Endodermal cell (in vitro differentiated cells): ENCODE measurements at regions not wholly inside any gene's neighbourhood (a gene's known extent, or its start where the extent isn't known, plus 50 kb on each side); places are given as distances from the start of the nearest gene placed in this dataset.

Experiments
- DNase-seq: peaks from one replicate; pipeline ENCODE4 v3.0.0-alpha.2; 2017
- H3K27ac ChIP-seq: 2 replicates; pipeline ENCODE4 v1.5.1; 2013; ENCODE audit warnings: mild to moderate bottlenecking, low read depth, low read length, moderate library complexity
- H3K27me3 ChIP-seq: 2 replicates; pipeline ENCODE4 v1.6.1; 2013; ENCODE audit warnings: mild to moderate bottlenecking, low read length, moderate library complexity; ENCODE audit not compliant: insufficient read depth, control insufficient read depth, poor library complexity, severe bottlenecking
- H3K36me3 ChIP-seq: 2 replicates; pipeline ENCODE4 v1.7.0; 2013; ENCODE audit warnings: mild to moderate bottlenecking, low read length, moderate library complexity; ENCODE audit not compliant: control insufficient read depth, insufficient read depth
- H3K4me1 ChIP-seq: one replicate; pipeline ENCODE4 v1.7.0; 2013; ENCODE audit warnings: low read length; ENCODE audit not compliant: control insufficient read depth, insufficient read depth
- H3K4me3 ChIP-seq: 2 replicates; pipeline ENCODE4 v1.5.1; 2013; ENCODE audit warnings: mild to moderate bottlenecking, low read length, moderate library complexity
- H3K9ac ChIP-seq: 2 replicates; pipeline ENCODE4 v1.6.1; 2013; ENCODE audit warnings: mild to moderate bottlenecking, low read length, moderate library complexity; ENCODE audit not compliant: poor library complexity, severe bottlenecking; ENCODE audit errors: extremely low read depth
- H3K9me3 ChIP-seq: 2 replicates; pipeline ENCODE4 v1.6.1; 2013; ENCODE audit warnings: mild to moderate bottlenecking, low read length, moderate library complexity; ENCODE audit not compliant: control insufficient read depth
- H3K27ac Mint-ChIP-seq: 2 replicates; pipeline ENCODE4 v1.8.0; 2020; ENCODE audit warnings: mixed read lengths
- H3K27me3 Mint-ChIP-seq: 2 replicates; pipeline ENCODE4 v1.8.0; 2021; ENCODE audit warnings: mild to moderate bottlenecking, mixed read lengths; ENCODE audit not compliant: insufficient read depth
- H3K36me3 Mint-ChIP-seq: 2 replicates; pipeline ENCODE4 v1.8.0; 2020; ENCODE audit warnings: low read depth, mixed read lengths
- H3K4me1 Mint-ChIP-seq: 2 replicates; pipeline ENCODE4 v1.8.0; 2020; ENCODE audit warnings: mixed read lengths
- H3K4me3 Mint-ChIP-seq: 2 replicates; pipeline ENCODE4 v1.8.0; 2020; ENCODE audit warnings: mild to moderate bottlenecking, moderate library complexity, mixed read lengths
- H3K9me3 Mint-ChIP-seq: 2 replicates; pipeline ENCODE4 v1.8.0; 2020; ENCODE audit warnings: mild to moderate bottlenecking, mixed read lengths
- WGBS, 2 experiments: methylation state at CpG; one replicate each; pipeline versions ENCODE4 v1.1.5 to v1.1.7; 2013; ENCODE audit warnings: missing lambda C conversion rate in 2 of 2, mixed read lengths in 1 of 2; ENCODE audit not compliant: insufficient coverage in 1 of 2, insufficient read length in 1 of 2; 5-methylcytosine and 5-hydroxymethylcytosine counted together
- TF ChIP-seq, protein P1 (sequence below): fragments of 200-600 bp; sonication (generic); conservative IDR thresholded peaks from 2 replicates; pipeline ENCODE4 v1.5.0; 2021; ENCODE audit warnings: antibody characterized with exemption, mild to moderate bottlenecking

DNA sequence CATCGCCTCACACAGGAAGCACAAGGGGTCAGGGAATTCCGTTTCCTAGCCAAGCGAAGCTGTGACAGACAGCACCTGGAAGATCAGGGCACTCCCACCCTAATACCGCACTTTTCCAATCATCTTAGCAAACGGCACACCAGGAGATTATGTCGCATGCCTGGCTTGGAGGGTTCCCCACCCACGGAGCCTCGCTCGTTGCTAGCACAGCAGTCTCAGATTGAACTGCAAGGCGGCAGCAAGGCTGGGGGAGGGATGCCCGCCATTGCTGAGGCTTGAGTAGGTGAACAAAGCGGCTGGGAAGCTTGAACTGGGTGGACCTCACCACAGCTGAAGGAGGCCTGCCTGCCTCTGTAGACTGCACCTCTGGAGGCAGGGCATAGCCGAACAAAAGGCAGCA, 384.8 kb downstream of the CNTN6 start:
- H3K9ac ChIP-seq: no peak overlapping the region
- Mint-ChIP-seq H3K9me3 (peaks cover 11% of the 10 kb centered on the region), H3K4me3 (no peak overlapping the region), H3K27me3 (no peaks in the 10 kb centered on the region), H3K4me1 (no peaks in the 10 kb centered on the region), H3K27ac (no peak overlapping the region), H3K36me3 (no peaks in the 10 kb centered on the region)
- H3K36me3 ChIP-seq: no peaks in the 10 kb centered on the region
- DNase-seq: no peak
- no peaks in the 10 kb centered on the region for H3K27me3 ChIP-seq
- H3K9me3 ChIP-seq: peaks cover 4% of the 10 kb centered on the region
- H3K4me3 ChIP-seq: no peak overlapping the region
- H3K4me1 ChIP-seq: no peaks in the 10 kb centered on the region
- H3K27ac ChIP-seq: no peak overlapping the region
- WGBS, 2 experiments: 87 to 98% methylated on average over 9 to 13 of the region's 13 CpGs
- TF ChIP-seq, protein P1, sequence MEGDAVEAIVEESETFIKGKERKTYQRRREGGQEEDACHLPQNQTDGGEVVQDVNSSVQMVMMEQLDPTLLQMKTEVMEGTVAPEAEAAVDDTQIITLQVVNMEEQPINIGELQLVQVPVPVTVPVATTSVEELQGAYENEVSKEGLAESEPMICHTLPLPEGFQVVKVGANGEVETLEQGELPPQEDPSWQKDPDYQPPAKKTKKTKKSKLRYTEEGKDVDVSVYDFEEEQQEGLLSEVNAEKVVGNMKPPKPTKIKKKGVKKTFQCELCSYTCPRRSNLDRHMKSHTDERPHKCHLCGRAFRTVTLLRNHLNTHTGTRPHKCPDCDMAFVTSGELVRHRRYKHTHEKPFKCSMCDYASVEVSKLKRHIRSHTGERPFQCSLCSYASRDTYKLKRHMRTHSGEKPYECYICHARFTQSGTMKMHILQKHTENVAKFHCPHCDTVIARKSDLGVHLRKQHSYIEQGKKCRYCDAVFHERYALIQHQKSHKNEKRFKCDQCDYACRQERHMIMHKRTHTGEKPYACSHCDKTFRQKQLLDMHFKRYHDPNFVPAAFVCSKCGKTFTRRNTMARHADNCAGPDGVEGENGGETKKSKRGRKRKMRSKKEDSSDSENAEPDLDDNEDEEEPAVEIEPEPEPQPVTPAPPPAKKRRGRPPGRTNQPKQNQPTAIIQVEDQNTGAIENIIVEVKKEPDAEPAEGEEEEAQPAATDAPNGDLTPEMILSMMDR: no peak

DNA sequence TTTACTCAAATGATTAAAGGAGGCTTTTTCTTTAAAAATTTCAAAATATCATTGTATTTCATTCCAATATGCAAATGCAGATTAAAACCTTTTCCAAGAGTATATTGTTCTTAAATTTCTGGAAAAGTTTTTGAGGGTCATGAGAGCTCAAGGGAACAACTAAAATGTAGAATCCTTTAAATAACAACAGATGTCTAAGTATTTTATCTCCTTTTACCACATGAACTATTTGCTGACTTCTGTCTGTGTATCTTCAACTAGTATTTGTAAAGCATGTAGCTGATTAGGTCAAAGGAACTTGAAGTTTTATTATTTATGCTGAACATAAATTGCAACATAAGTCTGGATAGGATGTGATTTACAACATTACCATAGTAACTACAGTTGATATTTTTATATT, 402.6 kb downstream of the CNTN6 start:
- Histone ChIP-seq H3K4me3 (no peak overlapping the region), H3K4me1 (no peaks in the 10 kb centered on the region), H3K27ac (no peak overlapping the region), H3K9ac (no peak overlapping the region), H3K9me3 (peaks cover 5% of the 10 kb centered on the region), H3K36me3 (no peaks in the 10 kb centered on the region), H3K27me3 (no peaks in the 10 kb centered on the region)
- peaks cover 17% of the 10 kb centered on the region for H3K4me1 Mint-ChIP-seq
- H3K36me3 Mint-ChIP-seq: no peaks in the 10 kb centered on the region
- H3K27me3 Mint-ChIP-seq: no peaks in the 10 kb centered on the region
- H3K9me3 Mint-ChIP-seq: no peaks in the 10 kb centered on the region
- no peak overlapping the region for H3K4me3 Mint-ChIP-seq
- TF ChIP-seq, protein P1: no peak
- no peak overlapping the region for H3K27ac Mint-ChIP-seq
- DNase-seq: no peak

DNA sequence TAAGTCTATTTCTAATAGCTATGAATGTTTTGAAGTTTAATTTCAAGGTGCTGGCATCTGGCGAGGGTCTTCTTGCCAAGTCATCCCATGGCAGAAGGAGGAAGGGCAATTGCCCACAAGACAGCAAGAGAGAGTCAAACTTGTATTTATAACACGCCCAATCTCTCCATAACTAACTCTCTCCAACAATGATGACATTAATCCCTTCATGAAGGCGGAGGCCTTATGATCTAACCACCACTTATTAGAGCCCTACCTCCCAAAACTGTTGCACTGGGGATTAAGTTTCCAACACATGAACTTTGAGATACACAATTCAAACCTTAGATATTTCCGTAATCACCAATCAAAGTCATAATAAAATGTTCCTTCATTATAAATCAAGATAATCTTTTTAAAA, 406.9 kb downstream of the CNTN6 start:
- no peaks in the 10 kb centered on the region for H3K9me3 Mint-ChIP-seq
- Histone ChIP-seq H3K9ac (no peak overlapping the region), H3K4me3 (no peak overlapping the region), H3K27me3 (no peaks in the 10 kb centered on the region), H3K36me3 (no peaks in the 10 kb centered on the region), H3K9me3 (peaks cover 5% of the 10 kb centered on the region), H3K27ac (no peak overlapping the region), H3K4me1 (no peaks in the 10 kb centered on the region)
- no peak overlapping the region for H3K27ac Mint-ChIP-seq
- WGBS, 2 experiments: 60 to 71% methylated on average over 1 to 4 of the region's 4 CpGs
- no peaks in the 10 kb centered on the region for H3K36me3 Mint-ChIP-seq
- DNase-seq: no peak
- H3K27me3 Mint-ChIP-seq: no peaks in the 10 kb centered on the region
- H3K4me3 Mint-ChIP-seq: no peak overlapping the region
- peaks cover 27% of the 10 kb centered on the region for H3K4me1 Mint-ChIP-seq
- TF ChIP-seq, protein P1: no peak
